ENCODE measurements at regions not wholly inside any gene's neighbourhood (a gene's known extent, or its start where the extent isn't known, plus 50 kb on each side); places are given as distances from the start of the nearest gene placed in this dataset.
"Not testable (repeated sequence)": the region's sequence is repeated elsewhere in the genome, so short reads cannot be mapped to it uniquely, and the experiment has no call there.

GRCh38 chr4:100870940-100871772 is 353.3 kb upstream of the EMCN start:
- Histone ChIP-seq H3K4me3 (no peak overlapping the region), H3K27me3 (ENCODE audit: insufficient read depth in 3 of 3, low read length in 2 of 3) (no peaks in the 10 kb centered on the region), H3K9me3 (no peaks in the 10 kb centered on the region), H3K36me3 (ENCODE audit: insufficient read depth in 1 of 2, low read depth in 1 of 2) (no peaks in the 10 kb centered on the region), H3K4me1 (no peaks in the 10 kb centered on the region), H3K27ac (no peak overlapping the region)
- intact Hi-C loops (cut with DNase I), result no loop called here
- 90 to 95% (median 93%) methylated on average over 8 of the region's 8 CpGs for WGBS, 3 donors
- TF ChIP-seq CTCF (IDR thresholded peaks at IDR 0.05), result no peak
- ATAC-seq (no peak), DNase-seq (no peak)

- no peak overlapping the region for H3K4me3 ChIP-seq
- no peaks in the 10 kb centered on the region for H3K4me1 ChIP-seq
- no peak for TF ChIP-seq CTCF (IDR thresholded peaks at IDR 0.05)
- H3K27ac ChIP-seq, result no peak overlapping the region
- intact Hi-C loops (cut with DNase I), result no loop called here
- DNase-seq (no peak), ATAC-seq (no peak)
- H3K9me3 ChIP-seq, result no peaks in the 10 kb centered on the region
- WGBS, 3 donors, result 65 to 81% (median 72%) methylated on average over 1 of the region's 1 CpG
- H3K36me3 ChIP-seq (ENCODE audit: insufficient read depth in 1 of 2, low read depth in 1 of 2), result no peaks in the 10 kb centered on the region
- no peaks in the 10 kb centered on the region for H3K27me3 ChIP-seq (ENCODE audit: insufficient read depth in 3 of 3, low read length in 2 of 3)
Observed at GRCh38 chr4:100869276-100869675, 351.5 kb upstream of the EMCN start.

GRCh38 chr4:100868281-100868680 is 350.5 kb upstream of the EMCN start:
- H3K27ac ChIP-seq; intact Hi-C loops (cut with DNase I); H3K9me3 ChIP-seq; H3K36me3 ChIP-seq (ENCODE audit: insufficient read depth in 1 of 2, low read depth in 1 of 2); ATAC-seq; H3K27me3 ChIP-seq (ENCODE audit: insufficient read depth in 3 of 3, low read length in 2 of 3); DNase-seq; H3K4me1 ChIP-seq; H3K4me3 ChIP-seq: not testable (repeated sequence)
- 37 to 47% (median 45%) methylated on average over 4 of the region's 4 CpGs for WGBS, 3 donors

GRCh38 chr4:100852326-100852725 is 334.5 kb upstream of the EMCN start:
- H3K27ac ChIP-seq, result no peak overlapping the region
- 97% methylated on average over 1 of the region's 1 CpG for WGBS, 3 donors
- H3K36me3 ChIP-seq (ENCODE audit: insufficient read depth in 1 of 2, low read depth in 1 of 2), result no peaks in the 10 kb centered on the region
- no peak for TF ChIP-seq CTCF (IDR thresholded peaks at IDR 0.05)
- DNase-seq, result no peak
- no peaks in the 10 kb centered on the region for H3K27me3 ChIP-seq (ENCODE audit: insufficient read depth in 3 of 3, low read length in 2 of 3)
- intact Hi-C loops (cut with DNase I), result no loop called here
- no peak for ATAC-seq
- H3K4me3 ChIP-seq, result no peak overlapping the region
- H3K4me1 ChIP-seq, result no peaks in the 10 kb centered on the region
- H3K9me3 ChIP-seq, result no peaks in the 10 kb centered on the region

- Histone ChIP-seq H3K27me3 (ENCODE audit: insufficient read depth in 3 of 3, low read length in 2 of 3) (no peaks in the 10 kb centered on the region), H3K36me3 (ENCODE audit: insufficient read depth in 1 of 2, low read depth in 1 of 2) (no peaks in the 10 kb centered on the region), H3K27ac (no peak overlapping the region), H3K4me1 (no peaks in the 10 kb centered on the region), H3K9me3 (no peaks in the 10 kb centered on the region), H3K4me3 (no peak overlapping the region)
- WGBS, 3 donors, result 38 to 51% (median 44%) methylated on average over 3 of the region's 3 CpGs
- ATAC-seq (no peak), DNase-seq (no peak)
- intact Hi-C loops (cut with DNase I), result no loop called here
- no peak for TF ChIP-seq CTCF (IDR thresholded peaks at IDR 0.05)
Observed at GRCh38 chr4:100849319-100849718, 331.5 kb upstream of the EMCN start.

Measured in psoas muscle (tissue), 7 donors.